NCI-H460 (cell line): ENCODE measurements at regions not wholly inside any gene's neighbourhood (a gene's known extent, or its start where the extent isn't known, plus 50 kb on each side); places are given as distances from the start of the nearest gene placed in this dataset.
"Not testable (repeated sequence)": the region's sequence is repeated elsewhere in the genome, so short reads cannot be mapped to it uniquely, and the experiment has no call there.

Source experiments
- DNase-seq: peaks from one replicate; pipeline ENCODE4 v3.0.0-alpha.2; 2016; ENCODE audit warnings: low read depth; ENCODE audit errors: extremely low read depth

DNA sequence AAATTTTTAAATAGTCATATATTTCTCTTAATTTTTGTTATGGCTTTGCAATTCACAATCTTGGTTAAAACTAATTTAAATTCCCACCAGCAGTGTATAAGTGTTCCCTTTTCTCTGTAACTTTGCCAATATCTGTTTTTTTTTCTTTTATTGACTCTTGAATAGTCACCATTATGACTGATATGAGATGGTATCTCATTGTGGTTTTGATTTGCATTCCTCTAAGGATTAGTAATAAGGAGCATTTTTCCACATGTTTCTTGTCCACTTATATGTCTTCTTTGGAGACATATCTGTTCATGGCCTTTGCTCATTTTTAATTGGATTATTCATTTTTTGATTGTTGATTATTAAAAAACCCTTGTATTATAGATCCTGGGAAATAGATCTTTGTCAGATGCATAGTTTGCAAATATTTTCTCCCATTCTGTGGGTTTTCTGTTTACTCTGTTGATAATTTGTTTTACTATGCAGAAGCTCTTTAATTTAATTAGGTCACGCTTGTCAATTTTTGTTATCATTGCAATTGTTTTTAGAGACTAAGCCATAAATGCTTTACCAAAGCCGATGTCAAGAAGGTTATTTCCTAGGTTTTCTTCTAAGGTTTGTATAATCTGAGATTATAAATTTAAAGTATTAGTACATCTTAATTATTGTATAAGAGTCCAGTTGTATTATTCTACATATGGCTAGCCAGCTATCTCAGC is 610.9 kb downstream of the CHSY3 start:
- peak; percentile 47 for DNase-seq

DNA sequence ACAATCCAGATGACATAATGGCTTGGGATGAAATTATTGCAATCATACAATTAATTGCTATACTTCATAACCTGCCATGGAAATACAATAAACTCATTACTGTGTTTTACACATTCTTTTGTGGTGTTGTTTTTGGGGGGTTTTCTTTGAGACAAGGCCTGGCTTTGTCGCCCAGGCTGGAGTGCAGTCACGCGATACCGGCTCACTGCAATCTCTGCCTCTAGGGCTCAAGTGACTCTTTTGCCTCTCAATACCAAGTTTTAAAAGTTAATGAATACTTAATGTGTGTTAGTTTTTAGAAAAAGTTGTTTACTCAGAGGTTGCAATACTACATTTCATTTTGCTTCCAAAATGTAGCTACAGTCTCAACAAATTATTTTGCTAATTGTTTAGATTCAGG is 598.4 kb downstream of the CHSY3 start:
- DNase-seq, result no peak

- DNase-seq, result no peak
These were observed 597.0 kb downstream of the CHSY3 start for GRCh38 chr5:130501151-130501865.

DNA sequence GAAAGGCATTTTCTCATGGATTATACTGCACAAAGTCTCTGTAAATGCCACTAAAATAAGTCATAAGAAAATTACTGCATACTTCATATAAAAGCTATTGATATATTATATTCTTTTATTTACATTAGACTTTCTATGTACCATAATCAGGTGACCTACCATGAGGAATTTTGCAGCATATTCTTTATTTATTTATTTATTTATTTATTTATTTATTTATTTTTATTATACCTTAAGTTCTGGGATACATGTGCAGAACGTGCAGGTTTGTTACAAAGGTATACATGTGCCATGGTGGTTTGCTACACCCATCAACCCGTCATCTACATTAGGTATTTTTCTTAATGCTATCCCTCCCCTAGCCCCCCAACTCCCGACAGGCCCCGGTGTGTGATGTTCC is 596.2 kb downstream of the CHSY3 start:
- DNase-seq, result not testable (repeated sequence)

DNA sequence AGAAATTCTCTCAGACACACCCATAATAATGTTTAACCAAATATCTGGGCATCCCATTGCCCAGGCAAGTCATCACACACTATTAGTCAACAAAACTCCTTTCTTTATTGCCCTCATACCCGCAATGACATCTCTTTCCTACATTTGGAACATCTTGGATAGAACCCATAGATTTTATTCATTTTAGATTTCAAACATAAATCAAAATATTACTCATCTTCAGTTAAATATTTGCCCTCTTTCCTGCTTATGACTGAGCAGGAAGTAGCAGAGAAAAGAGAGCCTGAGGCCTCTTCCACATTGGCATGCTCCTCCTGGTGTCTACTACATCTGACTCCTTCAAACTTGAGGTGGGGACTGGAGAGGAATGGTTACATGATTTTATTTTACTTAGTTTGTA is 592.0 kb downstream of the CHSY3 start:
- no peak for DNase-seq

DNA sequence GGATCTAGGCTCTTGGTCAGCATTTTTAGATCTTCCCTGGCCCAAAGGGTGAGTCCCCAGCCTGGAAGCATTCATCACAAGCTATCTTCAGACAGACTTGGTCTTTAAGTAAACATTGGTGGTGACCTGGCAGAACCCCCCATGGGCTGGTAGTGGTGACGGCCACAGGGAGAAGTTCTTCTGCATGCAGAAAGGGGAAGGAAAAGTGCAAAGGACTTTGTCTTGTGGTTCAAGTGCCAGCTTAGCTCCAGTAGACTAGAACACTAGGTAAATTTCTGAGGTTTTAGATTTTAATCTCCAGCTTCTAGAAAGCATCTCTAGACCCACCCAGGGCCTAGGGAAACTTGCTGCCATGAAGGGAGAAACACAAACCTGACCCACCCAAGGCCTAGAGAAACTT is 584.0 kb downstream of the CHSY3 start:
- no peak for DNase-seq

DNA sequence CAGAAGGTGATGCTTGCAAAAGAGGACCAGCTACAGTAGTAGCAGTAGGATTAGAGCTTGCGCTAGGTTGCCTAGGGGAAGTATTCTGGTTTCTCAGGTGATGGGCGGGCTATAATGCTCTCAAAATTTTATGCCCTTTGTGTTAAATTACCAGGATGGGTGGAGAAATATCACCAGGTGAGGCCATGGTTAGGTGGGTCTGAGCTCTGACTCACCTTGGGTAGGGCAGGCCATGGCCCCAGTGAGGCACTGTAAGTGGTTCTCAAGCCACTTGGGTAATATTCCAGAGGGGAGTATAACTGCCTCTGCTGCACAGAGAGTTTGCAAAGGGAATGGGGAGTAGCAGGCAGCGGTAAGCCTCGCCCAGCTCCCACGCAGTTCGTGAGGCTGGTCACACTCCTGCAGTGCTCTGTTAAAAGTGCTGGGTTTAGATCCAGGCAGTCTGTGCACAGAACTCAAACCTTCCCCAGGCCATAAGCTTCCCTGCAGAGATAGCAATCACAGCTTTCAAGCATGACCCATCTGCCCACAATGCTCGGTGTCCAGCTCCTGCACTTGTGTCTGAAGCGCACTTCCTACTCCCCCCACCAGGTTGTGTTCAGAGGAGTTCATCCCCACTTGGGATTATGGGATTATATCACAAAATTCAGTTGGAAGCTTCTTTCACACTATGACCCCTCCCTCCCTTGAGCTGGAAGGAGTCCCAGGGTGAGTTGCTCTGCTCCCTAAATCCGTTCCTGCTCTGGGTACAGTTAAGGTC is 575.0 kb downstream of the CHSY3 start:
- no peak for DNase-seq

DNA sequence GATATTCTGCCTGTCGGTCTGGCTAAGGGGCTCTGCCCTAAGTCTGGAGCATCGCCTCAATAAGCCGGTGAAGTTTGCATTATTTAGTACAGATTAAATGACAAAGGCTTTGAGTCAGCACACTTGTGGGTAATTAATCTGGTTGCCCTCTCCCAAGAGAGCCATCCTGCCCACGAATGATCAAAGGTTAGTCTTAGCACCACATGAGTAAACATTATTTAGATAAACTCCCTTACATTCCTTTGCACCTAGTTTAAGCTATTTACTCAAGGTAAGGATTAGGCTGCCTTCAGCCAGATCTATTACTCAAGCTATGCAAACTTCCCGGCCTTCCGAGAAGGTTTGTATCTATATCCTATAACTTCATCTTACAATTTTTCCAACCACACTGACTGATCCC is 572.1 kb downstream of the CHSY3 start:
- DNase-seq, result no peak

DNA sequence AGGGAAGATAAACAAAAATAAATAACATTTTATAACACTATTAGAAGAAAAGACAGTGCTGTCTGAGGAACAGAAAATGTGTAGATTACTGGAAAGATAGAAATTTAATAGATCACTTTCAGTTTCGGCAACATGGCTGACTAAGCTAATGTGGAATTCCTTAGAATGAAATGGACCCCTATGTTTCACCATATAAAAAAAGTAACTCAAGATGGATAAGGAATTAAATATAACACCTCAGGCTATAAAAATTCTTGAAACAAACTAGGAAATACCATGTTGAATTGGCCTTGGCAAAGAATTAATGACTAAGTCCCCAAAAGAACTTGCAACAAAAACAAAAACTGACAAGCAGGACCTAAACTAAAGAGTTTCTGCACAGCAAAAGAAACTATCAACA is 558.3 kb downstream of the CHSY3 start:
- no peak for DNase-seq

GRCh38 chr5:130455175-130455574 is 550.9 kb downstream of the CHSY3 start:
- DNase-seq, result no peak

DNA sequence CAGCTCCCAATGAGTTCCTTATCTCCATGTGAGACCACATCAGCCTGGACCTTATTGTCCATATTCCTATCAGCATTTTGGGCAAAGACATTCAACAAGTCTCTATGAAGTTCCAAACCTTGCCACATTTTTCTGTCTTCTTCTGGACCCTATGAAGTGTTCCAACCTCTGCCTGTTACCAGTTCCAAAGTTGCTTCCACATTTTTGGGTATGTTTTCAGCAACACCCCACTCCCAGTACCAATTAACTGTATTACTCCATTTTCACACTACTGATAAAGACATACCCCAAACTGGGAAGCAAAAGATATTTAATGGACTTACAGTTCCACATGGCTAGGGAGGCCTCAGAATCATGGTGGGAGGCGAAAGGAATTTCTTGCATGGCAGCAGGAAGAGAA is 548.5 kb downstream of the CHSY3 start:
- DNase-seq, result no peak

DNA sequence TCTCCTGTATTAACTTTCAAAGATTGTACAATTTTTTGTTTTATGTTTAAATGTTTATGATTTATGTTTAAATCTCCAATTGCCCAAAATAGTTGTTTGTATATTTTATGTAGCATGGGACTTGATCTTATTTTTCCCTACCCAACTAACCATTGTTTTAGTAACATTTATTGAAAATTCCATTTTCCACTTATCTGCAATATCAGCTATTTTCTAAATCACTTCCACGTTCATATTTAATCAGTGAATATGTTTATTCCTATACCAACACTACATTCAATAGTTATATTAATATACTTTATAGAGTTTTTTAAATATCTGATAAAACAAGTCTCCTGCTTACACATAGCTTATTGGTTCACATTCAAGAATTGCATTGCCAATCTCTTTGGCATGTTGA is 532.2 kb downstream of the CHSY3 start:
- no peak for DNase-seq

DNA sequence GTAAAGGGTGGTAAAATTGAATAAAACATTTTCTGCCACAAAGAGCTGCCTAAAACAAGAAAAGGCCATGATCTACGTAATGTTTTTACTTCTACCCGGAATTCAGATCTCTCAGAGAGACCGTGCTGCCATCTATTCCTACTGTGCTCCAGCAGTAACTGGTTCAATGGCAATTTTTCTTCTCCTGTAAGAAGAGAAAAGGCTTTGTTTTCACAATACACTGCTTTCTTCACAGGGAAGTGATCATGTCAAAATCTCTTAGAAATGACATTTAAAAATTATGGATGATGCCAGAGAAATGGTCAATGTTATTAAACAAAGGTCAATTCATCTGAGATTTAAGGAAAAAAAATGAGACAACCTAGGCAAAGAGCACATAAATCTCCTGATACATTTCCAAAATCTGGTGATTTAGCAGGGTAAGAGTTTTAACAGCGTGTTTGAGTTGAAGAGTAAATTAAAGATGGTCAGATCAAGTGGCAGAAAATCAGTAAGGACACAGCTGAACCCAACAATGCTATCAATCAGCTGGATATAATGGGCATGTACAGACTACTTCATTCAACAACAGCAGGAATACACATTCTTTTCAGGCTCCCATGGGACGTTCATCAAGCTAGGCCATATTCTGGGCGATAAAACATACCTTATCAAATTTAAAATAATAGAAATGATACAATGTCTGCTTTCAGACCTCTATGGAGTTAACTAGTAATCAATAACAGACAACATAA is 523.1 kb downstream of the CHSY3 start:
- DNase-seq, result no peak

- no peak for DNase-seq
These were observed 521.2 kb downstream of the CHSY3 start for GRCh38 chr5:130425424-130425823.

GRCh38 chr5:130424341-130424740 is 520.1 kb downstream of the CHSY3 start:
- DNase-seq, result no peak

DNA sequence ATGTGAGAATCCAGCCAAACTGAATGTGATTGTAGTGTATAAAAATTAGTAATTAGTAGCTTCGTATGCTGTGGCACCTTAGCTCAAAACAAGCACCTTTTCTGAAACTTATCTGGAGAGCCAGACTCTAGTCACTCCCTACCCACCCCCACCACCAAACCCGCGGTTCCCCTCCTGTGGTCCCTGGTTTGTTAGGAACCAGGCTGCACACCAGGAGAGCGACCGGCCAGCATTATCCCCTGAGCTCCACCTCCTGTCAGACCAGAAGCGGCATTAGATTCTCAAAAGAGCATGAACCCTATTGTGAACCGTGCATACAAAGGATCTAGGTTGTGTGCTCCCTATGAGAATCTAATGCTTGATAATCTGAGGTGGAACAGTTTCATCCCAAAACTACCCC is 498.6 kb downstream of the CHSY3 start:
- DNase-seq, result no peak

GRCh38 chr5:130400091-130400490 is 495.8 kb downstream of the CHSY3 start:
- DNase-seq, result peak; percentile 17

DNA sequence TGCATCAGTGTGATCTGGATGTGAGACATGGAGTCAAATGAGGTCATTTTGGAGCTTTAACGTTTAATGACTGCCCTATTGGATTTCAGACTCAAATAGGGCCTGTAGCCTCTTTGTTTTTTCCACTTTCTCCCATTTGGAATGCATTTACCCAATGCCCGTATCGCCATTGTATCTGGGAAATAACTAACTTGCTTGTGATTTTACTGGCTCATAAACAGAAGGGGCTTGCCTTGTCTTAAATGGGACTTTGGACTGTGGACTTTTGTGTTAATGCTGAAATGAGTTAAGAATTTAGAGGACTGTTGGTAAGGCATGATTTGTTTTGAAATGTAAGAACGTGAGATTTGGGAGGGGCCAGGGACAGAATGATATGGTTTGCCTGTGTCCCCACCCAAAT is 494.6 kb downstream of the CHSY3 start:
- DNase-seq, result no peak

DNA sequence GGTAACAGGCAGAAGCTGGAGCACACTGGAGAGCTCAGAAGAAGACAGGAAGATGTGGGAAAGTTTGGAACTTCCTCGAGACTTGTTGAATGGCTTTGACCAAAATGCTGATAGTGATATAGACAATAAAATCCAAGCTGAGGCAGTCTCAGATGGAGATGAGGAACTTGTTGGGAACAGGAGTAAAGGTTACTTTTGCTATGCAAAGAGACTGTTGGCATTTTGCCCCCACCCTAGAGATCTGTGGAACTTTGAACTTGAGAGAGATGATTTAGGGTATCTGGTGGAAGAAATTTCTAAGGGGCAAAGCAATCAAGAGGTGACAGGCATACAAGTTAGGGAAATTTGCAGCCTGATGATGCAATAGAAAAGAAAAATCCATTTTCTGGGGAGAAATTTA is 493.5 kb downstream of the CHSY3 start:
- DNase-seq, result not testable (repeated sequence)

DNA sequence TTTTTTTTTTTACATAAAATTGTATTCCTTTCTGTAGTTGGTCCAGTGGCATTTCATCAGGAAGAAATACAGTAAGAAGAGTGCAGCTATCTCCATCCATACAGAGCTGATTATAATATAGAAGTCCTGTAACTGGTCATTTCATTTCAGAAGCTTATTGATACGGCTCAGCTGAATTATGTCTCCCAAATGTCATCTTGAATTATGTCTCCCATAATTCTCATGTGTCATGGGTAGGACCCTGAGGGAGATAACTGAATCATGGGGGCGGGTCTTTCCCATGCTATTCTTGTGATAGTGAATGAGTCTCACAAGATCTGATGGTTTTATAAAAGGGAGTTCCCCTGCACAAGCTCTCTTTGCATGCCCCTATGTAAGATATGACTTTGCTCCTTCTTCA is 492.9 kb downstream of the CHSY3 start:
- DNase-seq, result no peak

GRCh38 chr5:130391727-130392264 is 487.5 kb downstream of the CHSY3 start:
- DNase-seq, result not testable (repeated sequence)
